Endodermal cell (in vitro differentiated cells): ENCODE measurements at regions not wholly inside any gene's neighbourhood (a gene's known extent, or its start where the extent isn't known, plus 50 kb on each side); places are given as distances from the start of the nearest gene placed in this dataset.

Experiments
- DNase-seq: peaks from one replicate; pipeline ENCODE4 v3.0.0-alpha.2; 2017
- H3K27ac ChIP-seq: 2 replicates; pipeline ENCODE4 v1.5.1; 2013; ENCODE audit warnings: mild to moderate bottlenecking, low read depth, low read length, moderate library complexity
- H3K27me3 ChIP-seq: 2 replicates; pipeline ENCODE4 v1.6.1; 2013; ENCODE audit warnings: mild to moderate bottlenecking, low read length, moderate library complexity; ENCODE audit not compliant: insufficient read depth, control insufficient read depth, poor library complexity, severe bottlenecking
- H3K36me3 ChIP-seq: 2 replicates; pipeline ENCODE4 v1.7.0; 2013; ENCODE audit warnings: mild to moderate bottlenecking, low read length, moderate library complexity; ENCODE audit not compliant: control insufficient read depth, insufficient read depth
- H3K4me1 ChIP-seq: one replicate; pipeline ENCODE4 v1.7.0; 2013; ENCODE audit warnings: low read length; ENCODE audit not compliant: control insufficient read depth, insufficient read depth
- H3K4me3 ChIP-seq: 2 replicates; pipeline ENCODE4 v1.5.1; 2013; ENCODE audit warnings: mild to moderate bottlenecking, low read length, moderate library complexity
- H3K9ac ChIP-seq: 2 replicates; pipeline ENCODE4 v1.6.1; 2013; ENCODE audit warnings: mild to moderate bottlenecking, low read length, moderate library complexity; ENCODE audit not compliant: poor library complexity, severe bottlenecking; ENCODE audit errors: extremely low read depth
- H3K9me3 ChIP-seq: 2 replicates; pipeline ENCODE4 v1.6.1; 2013; ENCODE audit warnings: mild to moderate bottlenecking, low read length, moderate library complexity; ENCODE audit not compliant: control insufficient read depth
- H3K27ac Mint-ChIP-seq: 2 replicates; pipeline ENCODE4 v1.8.0; 2020; ENCODE audit warnings: mixed read lengths
- H3K27me3 Mint-ChIP-seq: 2 replicates; pipeline ENCODE4 v1.8.0; 2021; ENCODE audit warnings: mild to moderate bottlenecking, mixed read lengths; ENCODE audit not compliant: insufficient read depth
- H3K36me3 Mint-ChIP-seq: 2 replicates; pipeline ENCODE4 v1.8.0; 2020; ENCODE audit warnings: low read depth, mixed read lengths
- H3K4me1 Mint-ChIP-seq: 2 replicates; pipeline ENCODE4 v1.8.0; 2020; ENCODE audit warnings: mixed read lengths
- H3K4me3 Mint-ChIP-seq: 2 replicates; pipeline ENCODE4 v1.8.0; 2020; ENCODE audit warnings: mild to moderate bottlenecking, moderate library complexity, mixed read lengths
- H3K9me3 Mint-ChIP-seq: 2 replicates; pipeline ENCODE4 v1.8.0; 2020; ENCODE audit warnings: mild to moderate bottlenecking, mixed read lengths
- CTCF ChIP-seq: fragments of 200-600 bp; sonication (generic); conservative IDR thresholded peaks from 2 replicates; pipeline ENCODE4 v1.5.0; 2021; ENCODE audit warnings: antibody characterized with exemption, mild to moderate bottlenecking
- WGBS, 2 experiments: methylation state at CpG; one replicate each; pipeline versions ENCODE4 v1.1.5 to v1.1.7; 2013; ENCODE audit warnings: missing lambda C conversion rate in 2 of 2, mixed read lengths in 1 of 2; ENCODE audit not compliant: insufficient coverage in 1 of 2, insufficient read length in 1 of 2; 5-methylcytosine and 5-hydroxymethylcytosine counted together

GRCh38 chr1:165047994-165048393 lies 308.5 kb downstream of the LMX1A start:
- Histone ChIP-seq H3K27me3 (no peaks in the 10 kb centered on the region), H3K9me3 (no peaks in the 10 kb centered on the region), H3K27ac (peak overlapping the region; percentile 43), H3K4me1 (peaks cover 3% of the 10 kb centered on the region), H3K4me3 (no peak overlapping the region), H3K9ac (no peak overlapping the region), H3K36me3 (no peaks in the 10 kb centered on the region)
- no peak for TF ChIP-seq CTCF
- H3K36me3 Mint-ChIP-seq, result no peaks in the 10 kb centered on the region
- H3K9me3 Mint-ChIP-seq, result no peaks in the 10 kb centered on the region
- DNase-seq, result no peak
- no peaks in the 10 kb centered on the region for H3K27me3 Mint-ChIP-seq
- H3K4me1 Mint-ChIP-seq, result peaks cover 33% of the 10 kb centered on the region
- no peak overlapping the region for H3K27ac Mint-ChIP-seq
- 38 to 57% methylated on average over 7 to 10 of the region's 10 CpGs for WGBS, 2 experiments
- no peak overlapping the region for H3K4me3 Mint-ChIP-seq

- no peak overlapping the region for H3K4me3 ChIP-seq
- no peak for DNase-seq
- no peak for TF ChIP-seq CTCF
- no peaks in the 10 kb centered on the region for H3K9me3 Mint-ChIP-seq
- H3K27ac ChIP-seq, result no peak overlapping the region
- H3K4me1 Mint-ChIP-seq, result peaks cover 27% of the 10 kb centered on the region
- peaks cover 3% of the 10 kb centered on the region for H3K4me1 ChIP-seq
- no peak overlapping the region for H3K27ac Mint-ChIP-seq
- no peaks in the 10 kb centered on the region for H3K36me3 ChIP-seq
- H3K27me3 ChIP-seq, result no peaks in the 10 kb centered on the region
- H3K4me3 Mint-ChIP-seq, result no peak overlapping the region
- H3K9ac ChIP-seq, result no peak overlapping the region
- H3K36me3 Mint-ChIP-seq, result no peaks in the 10 kb centered on the region
- H3K9me3 ChIP-seq, result no peaks in the 10 kb centered on the region
- 71 to 92% methylated on average over 4 of the region's 4 CpGs for WGBS, 2 experiments
- H3K27me3 Mint-ChIP-seq, result no peaks in the 10 kb centered on the region
These were observed 310.6 kb downstream of the LMX1A start for GRCh38 chr1:165045902-165046301.

- no peak for TF ChIP-seq CTCF
- Mint-ChIP-seq H3K27me3 (no peaks in the 10 kb centered on the region), H3K4me3 (no peak overlapping the region), H3K36me3 (no peaks in the 10 kb centered on the region), H3K9me3 (no peaks in the 10 kb centered on the region), H3K27ac (no peak overlapping the region), H3K4me1 (no peaks in the 10 kb centered on the region)
- no peaks in the 10 kb centered on the region for H3K9me3 ChIP-seq
- no peak for DNase-seq
- H3K27ac ChIP-seq, result no peak overlapping the region
- no peaks in the 10 kb centered on the region for H3K36me3 ChIP-seq
- WGBS, 2 experiments, result 85% methylated on average over 1 of the region's 1 CpG; no CpG with 5 or more reads in 1 of the 2 experiments
- no peaks in the 10 kb centered on the region for H3K4me1 ChIP-seq
- no peaks in the 10 kb centered on the region for H3K27me3 ChIP-seq
- no peak overlapping the region for H3K4me3 ChIP-seq
- H3K9ac ChIP-seq, result no peak overlapping the region
These were observed 315.9 kb downstream of the LMX1A start for GRCh38 chr1:165040641-165041040.
